Mesenchymal stem cell (in vitro differentiated cells and primary cell): ENCODE measurements at regions not wholly inside any gene's neighbourhood (a gene's known extent, or its start where the extent isn't known, plus 50 kb on each side); places are given as distances from the start of the nearest gene placed in this dataset.
"Not testable (repeated sequence)": the region's sequence is repeated elsewhere in the genome, so short reads cannot be mapped to it uniquely, and the experiment has no call there.

Experiments
- DNase-seq: peaks from one replicate; pipeline ENCODE4 v3.0.0-alpha.2; 2013
- H2AFZ ChIP-seq: one replicate; pipeline ENCODE4 v1.6.1; 2013; ENCODE audit warnings: low read depth, mild to moderate bottlenecking, control low read depth, inconsistent platforms, low read length, moderate library complexity
- H2AK5ac ChIP-seq: 2 replicates; pipeline ENCODE4 v1.6.1; 2013; ENCODE audit warnings: low read length, moderate library complexity, mild to moderate bottlenecking, inconsistent platforms; ENCODE audit not compliant: severe bottlenecking
- H2BK120ac ChIP-seq: one replicate; pipeline ENCODE4 v1.6.1; 2013; ENCODE audit warnings: low read depth, mild to moderate bottlenecking, inconsistent platforms, low read length, moderate library complexity
- H2BK12ac ChIP-seq, 2 experiments: one replicate each; pipeline ENCODE4 v1.6.1; 2013; ENCODE audit warnings: inconsistent platforms in 2 of 2, low read length in 2 of 2, mild to moderate bottlenecking in 2 of 2, moderate library complexity in 2 of 2, control low read depth in 1 of 2
- H2BK15ac ChIP-seq: one replicate; pipeline ENCODE4 v1.6.1; 2013; ENCODE audit warnings: mild to moderate bottlenecking, low read depth, inconsistent platforms; ENCODE audit not compliant: poor library complexity, severe bottlenecking
- H2BK5ac ChIP-seq: 2 replicates; pipeline ENCODE4 v1.6.1; 2013; ENCODE audit warnings: low read depth, mild to moderate bottlenecking, low read length, control low read depth, inconsistent platforms; ENCODE audit not compliant: poor library complexity, severe bottlenecking
- H3K14ac ChIP-seq, 2 experiments: one replicate each; pipeline ENCODE4 v1.6.1; 2013; ENCODE audit warnings: inconsistent platforms in 2 of 2, low read length in 2 of 2, control low read depth in 1 of 2, mild to moderate bottlenecking in 1 of 2, moderate library complexity in 1 of 2
- H3K18ac ChIP-seq, 2 experiments: one replicate each; pipeline ENCODE4 v1.6.1; 2013; ENCODE audit warnings: inconsistent platforms in 2 of 2, low read length in 2 of 2, control low read depth in 1 of 2, low read depth in 1 of 2, mild to moderate bottlenecking in 1 of 2
- H3K23ac ChIP-seq, 2 experiments: one replicate each; pipeline ENCODE4 v1.6.1; 2013; ENCODE audit warnings: inconsistent platforms in 2 of 2, low read length in 2 of 2, mild to moderate bottlenecking in 2 of 2, moderate library complexity in 2 of 2, control low read depth in 1 of 2
- H3K27ac ChIP-seq: 2 replicates; pipeline ENCODE4 v1.5.1; 2013; ENCODE audit warnings: mild to moderate bottlenecking, moderate library complexity, low read length, control low read depth, inconsistent platforms; ENCODE audit not compliant: poor library complexity, severe bottlenecking
- H3K27me3 ChIP-seq, 2 experiments: 2 replicates each; pipeline versions ENCODE4 v1.6.1 to v1.7.0; 2013; ENCODE audit warnings: low read length in 2 of 2, mild to moderate bottlenecking in 2 of 2, moderate library complexity in 2 of 2, control low read depth in 1 of 2, inconsistent platforms in 1 of 2; ENCODE audit not compliant: control insufficient read depth in 1 of 2, insufficient read depth in 1 of 2
- H3K36me3 ChIP-seq, 2 experiments: 2 replicates each; pipeline versions ENCODE4 v1.6.1 to v1.7.0; 2013; ENCODE audit warnings: low read length in 2 of 2, control low read depth in 1 of 2, inconsistent platforms in 1 of 2, low read depth in 1 of 2, mild to moderate bottlenecking in 1 of 2; ENCODE audit not compliant: insufficient read depth in 2 of 2, control insufficient read depth in 1 of 2
- H3K4ac ChIP-seq, 2 experiments: one replicate each; pipeline ENCODE4 v1.6.1; 2013; ENCODE audit warnings: inconsistent platforms in 2 of 2, low read length in 2 of 2, mild to moderate bottlenecking in 2 of 2, moderate library complexity in 2 of 2, control low read depth in 1 of 2, low read depth in 1 of 2
- H3K4me1 ChIP-seq: 2 replicates; pipeline ENCODE4 v1.6.1; 2013; ENCODE audit warnings: low read depth, low read length, control low read depth; ENCODE audit not compliant: control insufficient read depth, insufficient read depth
- H3K4me2 ChIP-seq: 2 replicates; pipeline ENCODE4 v1.6.1; 2013; ENCODE audit warnings: low read length, mild to moderate bottlenecking, inconsistent platforms; ENCODE audit not compliant: poor library complexity, severe bottlenecking
- H3K4me3 ChIP-seq, 2 experiments: 2 replicates each; pipeline versions ENCODE4 v1.5.1 to v1.7.0; 2013; ENCODE audit warnings: low read length in 2 of 2, mild to moderate bottlenecking in 2 of 2, control low read depth in 1 of 2, low read depth in 1 of 2; ENCODE audit not compliant: insufficient read depth in 1 of 2
- H3K79me1 ChIP-seq: replicated peaks from 2 replicates; pipeline ENCODE4 v1.6.1; 2013; ENCODE audit warnings: mild to moderate bottlenecking, control low read depth, low read length, inconsistent platforms; ENCODE audit not compliant: poor library complexity, severe bottlenecking
- H3K9ac ChIP-seq: 2 replicates; pipeline ENCODE4 v1.7.0; 2013; ENCODE audit warnings: mild to moderate bottlenecking, low read length, moderate library complexity
- H3K9me3 ChIP-seq: 2 replicates; pipeline ENCODE4 v1.7.0; 2013; ENCODE audit warnings: mild to moderate bottlenecking, low read length; ENCODE audit not compliant: control insufficient read depth
- H4K8ac ChIP-seq: one replicate; pipeline ENCODE4 v1.6.1; 2013; ENCODE audit warnings: inconsistent platforms, mild to moderate bottlenecking, low read length, moderate library complexity
- H4K91ac ChIP-seq: one replicate; pipeline ENCODE4 v1.6.1; 2013; ENCODE audit warnings: mild to moderate bottlenecking, low read length, inconsistent platforms
- WGBS: methylation state at CpG from one replicate; pipeline ENCODE4 v1.1.7; 2013; ENCODE audit warnings: mixed read lengths; 5-methylcytosine and 5-hydroxymethylcytosine counted together

DNA sequence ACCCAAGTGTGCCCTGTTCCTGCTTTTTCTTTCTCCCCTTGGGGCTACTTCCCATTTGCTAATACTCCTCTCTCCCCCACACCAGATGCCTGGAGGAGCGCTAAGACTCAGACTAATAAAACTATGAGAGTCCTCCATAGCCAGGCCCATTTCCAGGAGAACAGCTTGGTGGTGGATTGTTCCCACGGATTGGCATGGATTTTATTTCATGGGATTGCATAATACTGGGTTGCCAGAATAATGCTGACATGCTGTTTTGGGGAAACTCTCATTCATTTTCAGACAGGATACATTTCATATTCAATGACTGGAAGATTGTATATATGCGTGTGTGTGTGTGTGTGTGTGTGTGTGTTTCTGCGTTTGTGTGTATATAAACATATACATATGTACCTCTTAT, 447.5 kb upstream of the PITX2 start:
- Histone ChIP-seq H2BK15ac (no peak overlapping the region), H3K9me3 (no peaks in the 10 kb centered on the region), H3K4me3 (no peak overlapping the region), H4K8ac (no peak overlapping the region), H3K14ac (no peak overlapping the region), H3K4me2 (no peak overlapping the region), H2AK5ac (no peak overlapping the region), H3K79me1 (no peaks in the 10 kb centered on the region), H2BK12ac (no peak overlapping the region), H2AFZ (no peak overlapping the region), H3K4ac (no peak overlapping the region), H3K23ac (no peak overlapping the region), H2BK120ac (no peak overlapping the region), H4K91ac (no peak overlapping the region), H3K27ac (no peak overlapping the region), H3K36me3 (no peaks in the 10 kb centered on the region), H2BK5ac (no peak overlapping the region), H3K9ac (no peak overlapping the region), H3K18ac (no peak overlapping the region), H3K4me1 (no peaks in the 10 kb centered on the region), H3K27me3 (no peaks in the 10 kb centered on the region)
- 89% methylated on average over 2 of the region's 4 CpGs for WGBS
- no peak for DNase-seq

DNA sequence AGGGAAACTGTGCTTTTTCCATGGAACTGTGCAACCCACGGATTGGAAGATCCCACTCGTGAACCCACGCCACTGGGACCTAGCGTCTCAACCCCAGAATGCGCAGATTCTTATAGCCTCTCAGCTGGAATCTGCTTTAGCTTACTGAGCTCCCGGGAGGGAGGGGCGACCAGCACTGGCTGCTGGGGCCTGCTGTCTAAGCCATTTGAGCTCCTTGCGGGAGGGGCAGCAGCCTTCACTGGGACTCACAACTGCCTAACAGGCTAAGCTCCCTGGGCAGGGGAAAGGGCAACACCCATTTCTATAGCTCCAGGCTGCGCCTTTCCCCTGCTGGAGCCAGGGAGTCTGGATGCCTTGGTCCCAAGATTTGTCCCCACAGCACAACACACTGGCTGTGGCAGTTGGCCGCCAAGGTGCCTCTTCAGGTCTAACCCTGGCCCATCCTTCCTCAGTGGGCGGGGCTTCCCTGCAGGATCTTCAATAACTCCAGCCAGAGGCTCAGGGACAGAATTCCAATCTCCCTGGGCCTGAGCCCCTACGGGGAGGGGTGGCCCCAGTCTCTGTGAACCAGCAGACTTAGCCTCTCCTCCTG, 451.7 kb upstream of the PITX2 start:
- Histone ChIP-seq H3K18ac (no peak overlapping the region), H3K27ac (no peak overlapping the region), H3K4me3 (no peak overlapping the region), H3K4ac (no peak overlapping the region), H2AK5ac (no peak overlapping the region), H3K36me3 (no peaks in the 10 kb centered on the region), H2BK15ac (no peak overlapping the region), H3K14ac (no peak overlapping the region), H2BK5ac (no peak overlapping the region), H2BK12ac (no peak overlapping the region), H3K79me1 (no peaks in the 10 kb centered on the region), H4K8ac (no peak overlapping the region), H3K27me3 (no peaks in the 10 kb centered on the region), H2BK120ac (no peak overlapping the region), H3K9me3 (peaks cover 3% of the 10 kb centered on the region), H2AFZ (no peak overlapping the region), H3K9ac (no peak overlapping the region), H3K4me2 (no peak overlapping the region), H3K23ac (no peak overlapping the region), H4K91ac (no peak overlapping the region), H3K4me1 (no peaks in the 10 kb centered on the region)
- 91% methylated on average over 12 of the region's 12 CpGs for WGBS
- DNase-seq, result no peak

DNA sequence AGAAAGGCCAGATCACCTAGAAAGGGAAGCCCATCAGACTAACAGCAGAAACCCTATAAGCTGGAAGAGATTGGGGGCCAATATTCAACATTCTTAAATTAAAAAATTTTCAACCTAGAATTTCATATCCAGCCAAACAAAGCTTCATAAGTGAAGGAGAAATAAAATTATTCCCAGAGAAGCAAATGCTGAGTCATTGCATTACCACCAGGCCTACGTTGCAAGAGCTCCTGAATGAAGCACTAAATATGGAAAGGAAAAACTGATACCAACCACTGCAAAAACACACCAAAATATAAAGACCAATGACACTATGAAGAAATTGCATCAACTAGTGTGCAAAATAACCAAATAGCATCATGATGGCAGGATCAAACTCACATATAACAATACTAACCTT, 453.4 kb upstream of the PITX2 start:
- not testable (repeated sequence) for H3K4ac ChIP-seq, H3K23ac ChIP-seq, H2BK5ac ChIP-seq, H4K8ac ChIP-seq, H2BK15ac ChIP-seq, H3K79me1 ChIP-seq, H3K4me2 ChIP-seq, H2BK120ac ChIP-seq, H3K27me3 ChIP-seq, H3K4me1 ChIP-seq, H3K9me3 ChIP-seq, H2BK12ac ChIP-seq, H3K4me3 ChIP-seq, H3K36me3 ChIP-seq, H3K14ac ChIP-seq, H3K27ac ChIP-seq, H3K18ac ChIP-seq, H2AK5ac ChIP-seq, H4K91ac ChIP-seq, H2AFZ ChIP-seq, DNase-seq, H3K9ac ChIP-seq
- 75% methylated on average over 1 of the region's 1 CpG for WGBS

DNA sequence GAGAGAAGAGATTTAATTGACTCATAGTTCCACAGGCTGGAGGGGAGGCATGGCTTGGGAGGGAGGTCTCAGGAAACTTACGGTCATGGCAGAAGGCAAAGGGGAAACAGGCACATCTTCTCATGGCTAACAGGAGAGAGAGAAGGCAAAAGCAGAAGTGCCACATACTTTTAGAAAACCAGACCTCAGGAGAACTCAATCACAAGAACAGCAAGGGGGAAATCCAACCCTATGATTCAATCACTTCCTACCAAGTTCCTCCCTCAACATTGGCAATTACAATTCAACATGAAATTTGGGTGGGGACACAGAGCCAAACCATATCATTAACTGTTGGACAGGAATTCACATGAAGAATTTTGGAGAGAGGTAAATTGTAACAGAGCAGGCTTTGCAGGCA, 485.3 kb upstream of the PITX2 start:
- Histone ChIP-seq H3K27me3 (no peaks in the 10 kb centered on the region), H2BK15ac (no peak overlapping the region), H3K27ac (no peak overlapping the region), H3K23ac (no peak overlapping the region), H2AFZ (no peak overlapping the region), H3K79me1 (no peaks in the 10 kb centered on the region), H3K9me3 (no peaks in the 10 kb centered on the region), H2BK5ac (no peak overlapping the region), H4K8ac (no peak overlapping the region), H3K4me3 (no peak overlapping the region), H2BK12ac (no peak overlapping the region), H3K18ac (no peak overlapping the region), H3K36me3 (no peaks in the 10 kb centered on the region), H3K9ac (no peak overlapping the region), H3K14ac (no peak overlapping the region), H2BK120ac (no peak overlapping the region), H4K91ac (no peak overlapping the region), H3K4ac (no peak overlapping the region), H3K4me2 (no peak overlapping the region), H3K4me1 (no peaks in the 10 kb centered on the region), H2AK5ac (no peak overlapping the region)
- WGBS, result 85% methylated on average over 1 of the region's 1 CpG
- DNase-seq, result no peak
